ENCODE measurements at regions not wholly inside any gene's neighbourhood (a gene's known extent, or its start where the extent isn't known, plus 50 kb on each side); places are given as distances from the start of the nearest gene placed in this dataset.

- Mint-ChIP-seq H3K4me3 (ENCODE audit: unreplicated experiment) (no peak overlapping the region), H3K27me3 (ENCODE audit: insufficient read depth, unreplicated experiment) (no peaks in the 10 kb centered on the region), H3K36me3 (ENCODE audit: insufficient read depth, unreplicated experiment) (no peaks in the 10 kb centered on the region), H3K27ac (ENCODE audit: unreplicated experiment) (no peak overlapping the region), H3K9me3 (ENCODE audit: unreplicated experiment) (no peaks in the 10 kb centered on the region), H3K4me1 (ENCODE audit: low read depth, unreplicated experiment) (no peaks in the 10 kb centered on the region)
- no peaks in the 10 kb centered on the region for H3K9me3 ChIP-seq
- no TSS peak for BruUV-seq (replicated peaks)
- no peaks in the 10 kb centered on the region for H3K4me1 ChIP-seq
- no peaks in the 10 kb centered on the region; the same call in 1 of the 2 replicates for H3K27me3 ChIP-seq (replicated peaks; ENCODE audit: control insufficient read depth, insufficient read depth, low read length)
- H3K36me3 ChIP-seq (ENCODE audit: control insufficient read depth, insufficient read depth, low read length), result no peaks in the 10 kb centered on the region
- ChIA-PET CTCF (no interaction called here), POLR2A (no interaction called here)
- H3K4me3 ChIP-seq (ENCODE audit: low read depth, low read length), result no peak overlapping the region
- no peak for TF ChIP-seq CTCF (IDR thresholded peaks at IDR 0.05; ENCODE audit: insufficient read depth in 1 of 2, low read depth in 1 of 2, low read length in 1 of 2, severe bottlenecking in 1 of 2, unreplicated experiment in 1 of 2)
- no peak for DNase-seq
- intact Hi-C loops (cut with micrococcal nuclease; ENCODE audit: unreplicated experiment), result no loop called here
Observed at GRCh38 chr11:109237636-109238035, 184.4 kb upstream of the C11orf87 start.

GRCh38 chr11:109241988-109242536 lies 179.9 kb upstream of the C11orf87 start:
- H3K4me1 Mint-ChIP-seq (ENCODE audit: low read depth, unreplicated experiment), result no peaks in the 10 kb centered on the region
- peaks cover 8% of the 10 kb centered on the region for H3K27me3 Mint-ChIP-seq (ENCODE audit: insufficient read depth, unreplicated experiment)
- no peak overlapping the region for H3K27ac Mint-ChIP-seq (ENCODE audit: unreplicated experiment)
- BruUV-seq (replicated peaks), result no TSS peak
- H3K9me3 ChIP-seq, result no peaks in the 10 kb centered on the region
- H3K27me3 ChIP-seq (replicated peaks; ENCODE audit: control insufficient read depth, insufficient read depth, low read length), result no peaks in the 10 kb centered on the region; the same call in 1 of the 2 replicates
- H3K4me3 ChIP-seq (ENCODE audit: low read depth, low read length), result no peak overlapping the region
- ChIA-PET POLR2A (no interaction called here), CTCF (no interaction called here)
- intact Hi-C loops (cut with micrococcal nuclease; ENCODE audit: unreplicated experiment), result no loop called here
- H3K9me3 Mint-ChIP-seq (ENCODE audit: unreplicated experiment), result no peaks in the 10 kb centered on the region
- no peaks in the 10 kb centered on the region for H3K36me3 Mint-ChIP-seq (ENCODE audit: insufficient read depth, unreplicated experiment)
- TF ChIP-seq CTCF (IDR thresholded peaks at IDR 0.05; ENCODE audit: insufficient read depth in 1 of 2, low read depth in 1 of 2, low read length in 1 of 2, severe bottlenecking in 1 of 2, unreplicated experiment in 1 of 2), result no peak
- no peak overlapping the region for H3K4me3 Mint-ChIP-seq (ENCODE audit: unreplicated experiment)
- no peak for DNase-seq
- no peaks in the 10 kb centered on the region for H3K4me1 ChIP-seq
- H3K36me3 ChIP-seq (ENCODE audit: control insufficient read depth, insufficient read depth, low read length), result no peaks in the 10 kb centered on the region

DNA sequence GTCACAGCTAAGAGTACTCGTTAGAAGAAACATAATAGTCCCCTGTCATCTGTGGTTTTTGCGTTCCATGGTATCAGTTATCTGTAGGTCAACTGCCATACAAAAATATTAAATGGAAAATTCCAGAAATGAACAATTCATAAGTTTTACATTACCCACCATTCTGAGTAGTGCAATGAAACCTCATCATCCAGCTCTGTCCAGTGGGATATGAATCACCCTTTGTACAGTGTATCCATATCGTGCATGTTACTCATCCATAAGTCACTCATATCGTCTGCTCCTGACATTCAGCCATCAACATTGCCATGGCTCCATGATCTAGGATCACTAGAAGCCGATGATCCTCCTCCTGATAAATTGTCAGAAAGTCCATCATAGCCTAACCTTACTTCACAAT lies 174.9 kb upstream of the C11orf87 start:
- H3K4me1 Mint-ChIP-seq (ENCODE audit: low read depth, unreplicated experiment), result no peaks in the 10 kb centered on the region
- POLR2A ChIA-PET, result no interaction called here

More for the DNA sequence above, 174.9 kb upstream of the C11orf87 start:
- no peak for TF ChIP-seq CTCF (IDR thresholded peaks at IDR 0.05; ENCODE audit: insufficient read depth in 1 of 2, low read depth in 1 of 2, low read length in 1 of 2, severe bottlenecking in 1 of 2, unreplicated experiment in 1 of 2)
- H3K27ac Mint-ChIP-seq (ENCODE audit: unreplicated experiment), result no peak overlapping the region
- no peaks in the 10 kb centered on the region for H3K36me3 Mint-ChIP-seq (ENCODE audit: insufficient read depth, unreplicated experiment)
- intact Hi-C loops (cut with micrococcal nuclease; ENCODE audit: unreplicated experiment), result no loop called here
- H3K27me3 ChIP-seq (replicated peaks; ENCODE audit: control insufficient read depth, insufficient read depth, low read length), result no peaks in the 10 kb centered on the region
- H3K27me3 Mint-ChIP-seq (ENCODE audit: insufficient read depth, unreplicated experiment), result peaks cover 14% of the 10 kb centered on the region
- H3K4me1 ChIP-seq, result no peaks in the 10 kb centered on the region
- H3K4me3 Mint-ChIP-seq (ENCODE audit: unreplicated experiment), result no peak overlapping the region
- CTCF ChIA-PET, result no interaction called here
- BruUV-seq (replicated peaks), result no TSS peak
- H3K9me3 Mint-ChIP-seq (ENCODE audit: unreplicated experiment), result no peaks in the 10 kb centered on the region
- no peaks in the 10 kb centered on the region for H3K36me3 ChIP-seq (ENCODE audit: control insufficient read depth, insufficient read depth, low read length)
- no peak overlapping the region for H3K4me3 ChIP-seq (ENCODE audit: low read depth, low read length)
- DNase-seq, result no peak
- H3K9me3 ChIP-seq, result no peaks in the 10 kb centered on the region
